ENCODE measurements at regions not wholly inside any gene's neighbourhood (a gene's known extent, or its start where the extent isn't known, plus 50 kb on each side); places are given as distances from the start of the nearest gene placed in this dataset.

GRCh38 chr20:50242548-50242862, 51.9 kb downstream of the CEBPB start:
- DNase-seq (ENCODE audit: insufficient read length, low spot score) (no peak), FAIRE-seq (no peak)
- TF ChIP-seq PAX5 (IDR thresholded peaks at IDR 0.05; ENCODE audit: insufficient read depth, low read length, severe bottlenecking), result no peak
- no peak for TF ChIP-seq POLR2A (IDR thresholded peaks at IDR 0.05; ENCODE audit: low read depth, low read length)
- no peak for TF ChIP-seq POLR2AphosphoS5 (IDR thresholded peaks at IDR 0.05; ENCODE audit: low read depth, low read length)
- no peak for TF ChIP-seq TAF1 (IDR thresholded peaks at IDR 0.05; ENCODE audit: low read depth, low read length)
- TF ChIP-seq SPI1 (IDR thresholded peaks at IDR 0.05; ENCODE audit: low read depth, low read length), result no peak
- no peak for TF ChIP-seq POU2F2 (IDR thresholded peaks at IDR 0.05; ENCODE audit: low read depth, low read length)

GRCh38 chr20:50242863-50243609, 52.4 kb downstream of the CEBPB start:
- no peak for DNase-seq (ENCODE audit: insufficient read length, low spot score)

GRCh38 chr20:50243610-50244351, 53.2 kb downstream of the CEBPB start:
- DNase-seq (ENCODE audit: insufficient read length, low spot score) (no peak), FAIRE-seq (no peak)
- no peak for TF ChIP-seq PAX5 (IDR thresholded peaks at IDR 0.05; ENCODE audit: insufficient read depth, low read length, severe bottlenecking)
- TF ChIP-seq SPI1 (IDR thresholded peaks at IDR 0.05; ENCODE audit: low read depth, low read length), result no peak
- no peak for TF ChIP-seq POU2F2 (IDR thresholded peaks at IDR 0.05; ENCODE audit: low read depth, low read length)
- TF ChIP-seq POLR2A (IDR thresholded peaks at IDR 0.05; ENCODE audit: low read depth, low read length), result no peak
- TF ChIP-seq TAF1 (IDR thresholded peaks at IDR 0.05; ENCODE audit: low read depth, low read length), result no peak
- no peak for TF ChIP-seq POLR2AphosphoS5 (IDR thresholded peaks at IDR 0.05; ENCODE audit: low read depth, low read length)

More at GRCh38 chr20:50242863-50243609, 52.4 kb downstream of the CEBPB start:
- no peak for TF ChIP-seq POLR2AphosphoS5 (IDR thresholded peaks at IDR 0.05; ENCODE audit: low read depth, low read length)
- no peak for TF ChIP-seq POU2F2 (IDR thresholded peaks at IDR 0.05; ENCODE audit: low read depth, low read length)
- no peak for TF ChIP-seq POLR2A (IDR thresholded peaks at IDR 0.05; ENCODE audit: low read depth, low read length)
- TF ChIP-seq PAX5 (IDR thresholded peaks at IDR 0.05; ENCODE audit: insufficient read depth, low read length, severe bottlenecking), result no peak
- TF ChIP-seq TAF1 (IDR thresholded peaks at IDR 0.05; ENCODE audit: low read depth, low read length), result no peak
- TF ChIP-seq SPI1 (IDR thresholded peaks at IDR 0.05; ENCODE audit: low read depth, low read length), result no peak
- FAIRE-seq, result no peak

- DNase-seq (ENCODE audit: insufficient read length, low spot score) (no peak), FAIRE-seq (no peak)
- TF ChIP-seq POU2F2 (IDR thresholded peaks at IDR 0.05; ENCODE audit: low read depth, low read length) (no peak), POLR2A (IDR thresholded peaks at IDR 0.05; ENCODE audit: low read depth, low read length) (no peak), SPI1 (IDR thresholded peaks at IDR 0.05; ENCODE audit: low read depth, low read length) (no peak), TAF1 (IDR thresholded peaks at IDR 0.05; ENCODE audit: low read depth, low read length) (no peak), PAX5 (IDR thresholded peaks at IDR 0.05; ENCODE audit: insufficient read depth, low read length, severe bottlenecking) (no peak), POLR2AphosphoS5 (IDR thresholded peaks at IDR 0.05; ENCODE audit: low read depth, low read length) (no peak)
These were observed 53.9 kb downstream of the CEBPB start for GRCh38 chr20:50244352-50245149.

- no peak for TF ChIP-seq SPI1 (IDR thresholded peaks at IDR 0.05; ENCODE audit: low read depth, low read length)
- TF ChIP-seq TAF1 (IDR thresholded peaks at IDR 0.05; ENCODE audit: low read depth, low read length), result no peak
- no peak for TF ChIP-seq POU2F2 (IDR thresholded peaks at IDR 0.05; ENCODE audit: low read depth, low read length)
- TF ChIP-seq PAX5 (IDR thresholded peaks at IDR 0.05; ENCODE audit: insufficient read depth, low read length, severe bottlenecking), result no peak
- TF ChIP-seq POLR2AphosphoS5 (IDR thresholded peaks at IDR 0.05; ENCODE audit: low read depth, low read length), result no peak
- no peak for TF ChIP-seq POLR2A (IDR thresholded peaks at IDR 0.05; ENCODE audit: low read depth, low read length)
- no peak for DNase-seq (ENCODE audit: insufficient read length, low spot score)
- no peak for FAIRE-seq
These were observed 55.1 kb downstream of the CEBPB start for GRCh38 chr20:50245498-50246366.

- DNase-seq (ENCODE audit: insufficient read length, low spot score), result no peak
- no peak for TF ChIP-seq SPI1 (IDR thresholded peaks at IDR 0.05; ENCODE audit: low read depth, low read length)
- TF ChIP-seq POU2F2 (IDR thresholded peaks at IDR 0.05; ENCODE audit: low read depth, low read length), result no peak
- TF ChIP-seq PAX5 (IDR thresholded peaks at IDR 0.05; ENCODE audit: insufficient read depth, low read length, severe bottlenecking), result no peak
- TF ChIP-seq TAF1 (IDR thresholded peaks at IDR 0.05; ENCODE audit: low read depth, low read length), result no peak
- TF ChIP-seq POLR2A (IDR thresholded peaks at IDR 0.05; ENCODE audit: low read depth, low read length), result no peak
- no peak for TF ChIP-seq POLR2AphosphoS5 (IDR thresholded peaks at IDR 0.05; ENCODE audit: low read depth, low read length)
- no peak for FAIRE-seq
These were observed 56.0 kb downstream of the CEBPB start for GRCh38 chr20:50246367-50247195.

- FAIRE-seq (no peak), DNase-seq (ENCODE audit: insufficient read length, low spot score) (no peak)
- TF ChIP-seq PAX5 (IDR thresholded peaks at IDR 0.05; ENCODE audit: insufficient read depth, low read length, severe bottlenecking), result no peak
These were observed 56.8 kb downstream of the CEBPB start for GRCh38 chr20:50247196-50248094.
